Lower lobe of right lung (tissue), 2 donors: ENCODE measurements at regions not wholly inside any gene's neighbourhood (a gene's known extent, or its start where the extent isn't known, plus 50 kb on each side); places are given as distances from the start of the nearest gene placed in this dataset.

Source experiments
- ATAC-seq, 2 donors: fragments of 200-7000 bp; cut with Tn5 transposase; one replicate each; pipeline ENCODE4 v1.9.1; 2020 to 2022; ENCODE audit warnings: mild to moderate bottlenecking in 2 of 2, moderate library complexity in 2 of 2
- DNase-seq: peaks from one replicate; pipeline ENCODE4 v3.0.0-alpha.2; 2020
- H3K27ac ChIP-seq: fragments of 200-600 bp; one replicate; pipeline ENCODE4 v1.8.0; 2022
- H3K27me3 ChIP-seq: fragments of 200-600 bp; one replicate; pipeline ENCODE4 v1.8.0; 2022; ENCODE audit warnings: low read depth
- H3K36me3 ChIP-seq: fragments of 200-600 bp; one replicate; pipeline ENCODE4 v1.8.0; 2022; ENCODE audit warnings: mild to moderate bottlenecking
- H3K4me1 ChIP-seq: fragments of 200-600 bp; one replicate; pipeline ENCODE4 v1.8.0; 2022
- H3K4me3 ChIP-seq: fragments of 200-600 bp; one replicate; pipeline ENCODE4 v1.8.0; 2022; ENCODE audit warnings: mild to moderate bottlenecking
- H3K9me3 ChIP-seq: fragments of 200-600 bp; one replicate; pipeline ENCODE4 v1.8.0; 2022
- CTCF ChIP-seq: fragments of 200-600 bp; IDR thresholded peaks from one replicate; pipeline ENCODE4 v1.8.0; 2022; ENCODE audit warnings: antibody characterized with exemption, mild to moderate bottlenecking
- intact Hi-C: fragments of 100-400 bp; cut with DNase I; formaldehyde crosslinking; loops from one replicate; pipeline ENCODE4 v1.11.0; 2022
- donor health status: DM: no; HTN: yes; CAD: no; lungs with severe emphysema.

GRCh38 chr10:56912043-56912442, 551.0 kb upstream of the ZWINT start:
- TF ChIP-seq CTCF = no peak
- Histone ChIP-seq H3K27me3 (no peaks in the 10 kb centered on the region), H3K36me3 (no peaks in the 10 kb centered on the region), H3K4me1 (no peaks in the 10 kb centered on the region), H3K9me3 (no peaks in the 10 kb centered on the region), H3K27ac (no peak overlapping the region), H3K4me3 (no peak overlapping the region)
- DNase-seq = peak; percentile 48
- intact Hi-C loops = no loop called here
- peak; percentile 89 to 96 for ATAC-seq

GRCh38 chr10:56905051-56905450, 544.0 kb upstream of the ZWINT start:
- H3K4me3 ChIP-seq = no peak overlapping the region
- H3K4me1 ChIP-seq = no peaks in the 10 kb centered on the region
- H3K9me3 ChIP-seq = no peaks in the 10 kb centered on the region
- TF ChIP-seq CTCF = no peak
- no peaks in the 10 kb centered on the region for H3K36me3 ChIP-seq
- intact Hi-C loops = no loop called here
- ATAC-seq = no peak
- no peak for DNase-seq
- H3K27ac ChIP-seq = no peak overlapping the region
- H3K27me3 ChIP-seq = no peaks in the 10 kb centered on the region

GRCh38 chr10:56902554-56902953, 541.5 kb upstream of the ZWINT start:
- Histone ChIP-seq H3K27ac (no peak overlapping the region), H3K36me3 (no peaks in the 10 kb centered on the region), H3K9me3 (no peaks in the 10 kb centered on the region), H3K4me3 (no peak overlapping the region), H3K27me3 (no peaks in the 10 kb centered on the region), H3K4me1 (no peaks in the 10 kb centered on the region)
- DNase-seq (no peak), ATAC-seq (no peak)
- TF ChIP-seq CTCF = no peak
- intact Hi-C loops = no loop called here

- Histone ChIP-seq H3K36me3 (no peaks in the 10 kb centered on the region), H3K27ac (no peak overlapping the region), H3K9me3 (no peaks in the 10 kb centered on the region), H3K4me1 (no peaks in the 10 kb centered on the region), H3K27me3 (no peaks in the 10 kb centered on the region), H3K4me3 (no peak overlapping the region)
- DNase-seq (no peak), ATAC-seq (no peak)
- intact Hi-C loops = no loop called here
- no peak for TF ChIP-seq CTCF
Measured at GRCh38 chr10:56895306-56895705, 534.2 kb upstream of the ZWINT start.

- Histone ChIP-seq H3K4me3 (no peak overlapping the region), H3K9me3 (no peaks in the 10 kb centered on the region), H3K36me3 (no peaks in the 10 kb centered on the region), H3K27me3 (no peaks in the 10 kb centered on the region), H3K27ac (no peak overlapping the region), H3K4me1 (no peaks in the 10 kb centered on the region)
- TF ChIP-seq CTCF = no peak
- DNase-seq (no peak), ATAC-seq (peak; percentile 77 to 91)
- intact Hi-C loops = no loop called here
Measured at GRCh38 chr10:56881218-56881617, 520.2 kb upstream of the ZWINT start.

- Histone ChIP-seq H3K27ac (no peak overlapping the region), H3K36me3 (no peaks in the 10 kb centered on the region), H3K4me1 (no peaks in the 10 kb centered on the region), H3K9me3 (no peaks in the 10 kb centered on the region), H3K27me3 (no peaks in the 10 kb centered on the region), H3K4me3 (no peak overlapping the region)
- DNase-seq = no peak
- no peak for TF ChIP-seq CTCF
- intact Hi-C loops = no loop called here
- ATAC-seq = peak in 1 of 2 donors; percentile 75
Measured at GRCh38 chr10:56880606-56881005, 519.5 kb upstream of the ZWINT start.
